ENCODE measurements at regions not wholly inside any gene's neighbourhood (a gene's known extent, or its start where the extent isn't known, plus 50 kb on each side); places are given as distances from the start of the nearest gene placed in this dataset.

GRCh38 chr11:130778705-130779104 is 137.6 kb downstream of the SNX19 start:
- TF ChIP-seq CTCF (IDR thresholded peaks at IDR 0.05) (no peak), POLR2A (IDR thresholded peaks at IDR 0.05) (no peak)
